ENCODE measurements at regions not wholly inside any gene's neighbourhood (a gene's known extent, or its start where the extent isn't known, plus 50 kb on each side); places are given as distances from the start of the nearest gene placed in this dataset.

DNA sequence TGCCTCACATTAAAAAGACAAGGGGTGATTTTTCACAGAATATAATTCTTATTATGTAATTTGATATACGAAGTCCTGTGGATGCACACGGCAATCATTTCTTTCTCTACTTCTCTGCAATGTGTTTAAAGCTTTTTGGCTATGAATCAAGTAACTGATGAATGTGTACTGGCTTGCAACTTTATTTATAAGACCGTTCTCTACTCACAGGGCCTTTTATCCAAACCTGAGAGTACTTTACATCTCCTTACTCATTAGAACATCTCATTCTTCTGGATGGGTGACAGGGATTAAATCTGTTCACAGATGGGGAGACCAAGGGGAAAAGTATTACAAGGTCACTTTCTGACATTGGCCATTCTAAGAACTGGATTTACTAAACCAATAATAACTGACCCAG is 215.8 kb upstream of the DIO2 start (continued):
- TF ChIP-seq, protein P1, sequence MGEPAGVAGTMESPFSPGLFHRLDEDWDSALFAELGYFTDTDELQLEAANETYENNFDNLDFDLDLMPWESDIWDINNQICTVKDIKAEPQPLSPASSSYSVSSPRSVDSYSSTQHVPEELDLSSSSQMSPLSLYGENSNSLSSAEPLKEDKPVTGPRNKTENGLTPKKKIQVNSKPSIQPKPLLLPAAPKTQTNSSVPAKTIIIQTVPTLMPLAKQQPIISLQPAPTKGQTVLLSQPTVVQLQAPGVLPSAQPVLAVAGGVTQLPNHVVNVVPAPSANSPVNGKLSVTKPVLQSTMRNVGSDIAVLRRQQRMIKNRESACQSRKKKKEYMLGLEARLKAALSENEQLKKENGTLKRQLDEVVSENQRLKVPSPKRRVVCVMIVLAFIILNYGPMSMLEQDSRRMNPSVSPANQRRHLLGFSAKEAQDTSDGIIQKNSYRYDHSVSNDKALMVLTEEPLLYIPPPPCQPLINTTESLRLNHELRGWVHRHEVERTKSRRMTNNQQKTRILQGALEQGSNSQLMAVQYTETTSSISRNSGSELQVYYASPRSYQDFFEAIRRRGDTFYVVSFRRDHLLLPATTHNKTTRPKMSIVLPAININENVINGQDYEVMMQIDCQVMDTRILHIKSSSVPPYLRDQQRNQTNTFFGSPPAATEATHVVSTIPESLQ (CRISPR knock-in tag; IDR thresholded peaks at IDR 0.05): no peak

DNA sequence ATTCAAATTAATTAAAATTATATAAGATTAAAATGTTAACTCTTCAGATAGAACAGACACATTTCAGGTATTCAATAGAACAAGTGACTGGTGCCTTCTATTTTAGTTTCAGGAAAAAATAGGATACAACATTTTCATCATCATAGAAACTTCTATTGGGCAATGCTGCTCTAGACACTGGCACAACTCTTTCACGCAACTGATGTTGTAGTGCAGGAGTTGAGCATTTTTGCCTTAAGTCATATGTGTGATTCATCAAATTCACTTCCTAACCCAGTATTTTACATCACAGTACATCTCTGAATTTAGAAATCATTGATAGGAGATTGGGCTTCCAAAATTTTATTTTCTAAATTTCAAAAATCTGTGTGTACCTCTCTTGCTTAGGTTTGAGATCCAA is 215.4 kb upstream of the DIO2 start:
- H3K4me3 Mint-ChIP-seq: no peak overlapping the region
- no peak for DNase-seq (ENCODE audit: low spot score)
- ChIA-PET POLR2A (no interaction called here), CTCF (no interaction called here)
- no peak for TF ChIP-seq NR2C2 (CRISPR knock-in tag; IDR thresholded peaks at IDR 0.05)
- TF ChIP-seq, protein P2, sequence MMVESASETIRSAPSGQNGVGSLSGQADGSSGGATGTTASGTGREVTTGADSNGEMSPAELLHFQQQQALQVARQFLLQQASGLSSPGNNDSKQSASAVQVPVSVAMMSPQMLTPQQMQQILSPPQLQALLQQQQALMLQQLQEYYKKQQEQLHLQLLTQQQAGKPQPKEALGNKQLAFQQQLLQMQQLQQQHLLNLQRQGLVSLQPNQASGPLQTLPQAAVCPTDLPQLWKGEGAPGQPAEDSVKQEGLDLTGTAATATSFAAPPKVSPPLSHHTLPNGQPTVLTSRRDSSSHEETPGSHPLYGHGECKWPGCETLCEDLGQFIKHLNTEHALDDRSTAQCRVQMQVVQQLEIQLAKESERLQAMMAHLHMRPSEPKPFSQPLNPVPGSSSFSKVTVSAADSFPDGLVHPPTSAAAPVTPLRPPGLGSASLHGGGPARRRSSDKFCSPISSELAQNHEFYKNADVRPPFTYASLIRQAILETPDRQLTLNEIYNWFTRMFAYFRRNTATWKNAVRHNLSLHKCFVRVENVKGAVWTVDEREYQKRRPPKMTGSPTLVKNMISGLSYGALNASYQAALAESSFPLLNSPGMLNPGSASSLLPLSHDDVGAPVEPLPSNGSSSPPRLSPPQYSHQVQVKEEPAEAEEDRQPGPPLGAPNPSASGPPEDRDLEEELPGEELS (CRISPR knock-in tag; IDR thresholded peaks at IDR 0.05): no peak
- no peak for TF ChIP-seq ETV6 (CRISPR knock-in tag; IDR thresholded peaks at IDR 0.05)
- TF ChIP-seq, protein P3, sequence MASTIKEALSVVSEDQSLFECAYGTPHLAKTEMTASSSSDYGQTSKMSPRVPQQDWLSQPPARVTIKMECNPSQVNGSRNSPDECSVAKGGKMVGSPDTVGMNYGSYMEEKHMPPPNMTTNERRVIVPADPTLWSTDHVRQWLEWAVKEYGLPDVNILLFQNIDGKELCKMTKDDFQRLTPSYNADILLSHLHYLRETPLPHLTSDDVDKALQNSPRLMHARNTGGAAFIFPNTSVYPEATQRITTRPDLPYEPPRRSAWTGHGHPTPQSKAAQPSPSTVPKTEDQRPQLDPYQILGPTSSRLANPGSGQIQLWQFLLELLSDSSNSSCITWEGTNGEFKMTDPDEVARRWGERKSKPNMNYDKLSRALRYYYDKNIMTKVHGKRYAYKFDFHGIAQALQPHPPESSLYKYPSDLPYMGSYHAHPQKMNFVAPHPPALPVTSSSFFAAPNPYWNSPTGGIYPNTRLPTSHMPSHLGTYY (CRISPR knock-in tag; IDR thresholded peaks at IDR 0.05): no peak
- TF ChIP-seq, protein P4, sequence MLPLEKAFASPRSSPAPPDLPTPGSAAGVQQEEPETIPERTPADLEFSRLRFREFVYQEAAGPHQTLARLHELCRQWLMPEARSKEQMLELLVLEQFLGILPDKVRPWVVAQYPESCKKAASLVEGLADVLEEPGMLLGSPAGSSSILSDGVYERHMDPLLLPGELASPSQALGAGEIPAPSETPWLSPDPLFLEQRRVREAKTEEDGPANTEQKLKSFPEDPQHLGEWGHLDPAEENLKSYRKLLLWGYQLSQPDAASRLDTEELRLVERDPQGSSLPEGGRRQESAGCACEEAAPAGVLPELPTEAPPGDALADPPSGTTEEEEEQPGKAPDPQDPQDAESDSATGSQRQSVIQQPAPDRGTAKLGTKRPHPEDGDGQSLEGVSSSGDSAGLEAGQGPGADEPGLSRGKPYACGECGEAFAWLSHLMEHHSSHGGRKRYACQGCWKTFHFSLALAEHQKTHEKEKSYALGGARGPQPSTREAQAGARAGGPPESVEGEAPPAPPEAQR (CRISPR knock-in tag; IDR thresholded peaks at IDR 0.05): no peak
- TF ChIP-seq TEAD1 (CRISPR knock-in tag; IDR thresholded peaks at IDR 0.05): no peak
- TF ChIP-seq FOXP1 (CRISPR knock-in tag; IDR thresholded peaks at IDR 0.05; ENCODE audit: borderline replicate concordance): no peak
- TF ChIP-seq, protein P5, sequence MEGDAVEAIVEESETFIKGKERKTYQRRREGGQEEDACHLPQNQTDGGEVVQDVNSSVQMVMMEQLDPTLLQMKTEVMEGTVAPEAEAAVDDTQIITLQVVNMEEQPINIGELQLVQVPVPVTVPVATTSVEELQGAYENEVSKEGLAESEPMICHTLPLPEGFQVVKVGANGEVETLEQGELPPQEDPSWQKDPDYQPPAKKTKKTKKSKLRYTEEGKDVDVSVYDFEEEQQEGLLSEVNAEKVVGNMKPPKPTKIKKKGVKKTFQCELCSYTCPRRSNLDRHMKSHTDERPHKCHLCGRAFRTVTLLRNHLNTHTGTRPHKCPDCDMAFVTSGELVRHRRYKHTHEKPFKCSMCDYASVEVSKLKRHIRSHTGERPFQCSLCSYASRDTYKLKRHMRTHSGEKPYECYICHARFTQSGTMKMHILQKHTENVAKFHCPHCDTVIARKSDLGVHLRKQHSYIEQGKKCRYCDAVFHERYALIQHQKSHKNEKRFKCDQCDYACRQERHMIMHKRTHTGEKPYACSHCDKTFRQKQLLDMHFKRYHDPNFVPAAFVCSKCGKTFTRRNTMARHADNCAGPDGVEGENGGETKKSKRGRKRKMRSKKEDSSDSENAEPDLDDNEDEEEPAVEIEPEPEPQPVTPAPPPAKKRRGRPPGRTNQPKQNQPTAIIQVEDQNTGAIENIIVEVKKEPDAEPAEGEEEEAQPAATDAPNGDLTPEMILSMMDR (IDR thresholded peaks at IDR 0.05): no peak
- TF ChIP-seq, protein P6, sequence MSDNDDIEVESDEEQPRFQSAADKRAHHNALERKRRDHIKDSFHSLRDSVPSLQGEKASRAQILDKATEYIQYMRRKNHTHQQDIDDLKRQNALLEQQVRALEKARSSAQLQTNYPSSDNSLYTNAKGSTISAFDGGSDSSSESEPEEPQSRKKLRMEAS (CRISPR knock-in tag; IDR thresholded peaks at IDR 0.05): no peak
- TF ChIP-seq NFYB (CRISPR knock-in tag; conservative IDR thresholded peaks at IDR 0.05; ENCODE audit: low read depth): no peak
- no peak for TF ChIP-seq SP1 (CRISPR knock-in tag; conservative IDR thresholded peaks at IDR 0.05)
- no peak for TF ChIP-seq PRRX2 (CRISPR knock-in tag; IDR thresholded peaks at IDR 0.05)
- no peak for TF ChIP-seq GRHL2 (CRISPR knock-in tag; IDR thresholded peaks at IDR 0.05; ENCODE audit: insufficient replicate concordance, severe bottlenecking)
- TF ChIP-seq, protein P7, sequence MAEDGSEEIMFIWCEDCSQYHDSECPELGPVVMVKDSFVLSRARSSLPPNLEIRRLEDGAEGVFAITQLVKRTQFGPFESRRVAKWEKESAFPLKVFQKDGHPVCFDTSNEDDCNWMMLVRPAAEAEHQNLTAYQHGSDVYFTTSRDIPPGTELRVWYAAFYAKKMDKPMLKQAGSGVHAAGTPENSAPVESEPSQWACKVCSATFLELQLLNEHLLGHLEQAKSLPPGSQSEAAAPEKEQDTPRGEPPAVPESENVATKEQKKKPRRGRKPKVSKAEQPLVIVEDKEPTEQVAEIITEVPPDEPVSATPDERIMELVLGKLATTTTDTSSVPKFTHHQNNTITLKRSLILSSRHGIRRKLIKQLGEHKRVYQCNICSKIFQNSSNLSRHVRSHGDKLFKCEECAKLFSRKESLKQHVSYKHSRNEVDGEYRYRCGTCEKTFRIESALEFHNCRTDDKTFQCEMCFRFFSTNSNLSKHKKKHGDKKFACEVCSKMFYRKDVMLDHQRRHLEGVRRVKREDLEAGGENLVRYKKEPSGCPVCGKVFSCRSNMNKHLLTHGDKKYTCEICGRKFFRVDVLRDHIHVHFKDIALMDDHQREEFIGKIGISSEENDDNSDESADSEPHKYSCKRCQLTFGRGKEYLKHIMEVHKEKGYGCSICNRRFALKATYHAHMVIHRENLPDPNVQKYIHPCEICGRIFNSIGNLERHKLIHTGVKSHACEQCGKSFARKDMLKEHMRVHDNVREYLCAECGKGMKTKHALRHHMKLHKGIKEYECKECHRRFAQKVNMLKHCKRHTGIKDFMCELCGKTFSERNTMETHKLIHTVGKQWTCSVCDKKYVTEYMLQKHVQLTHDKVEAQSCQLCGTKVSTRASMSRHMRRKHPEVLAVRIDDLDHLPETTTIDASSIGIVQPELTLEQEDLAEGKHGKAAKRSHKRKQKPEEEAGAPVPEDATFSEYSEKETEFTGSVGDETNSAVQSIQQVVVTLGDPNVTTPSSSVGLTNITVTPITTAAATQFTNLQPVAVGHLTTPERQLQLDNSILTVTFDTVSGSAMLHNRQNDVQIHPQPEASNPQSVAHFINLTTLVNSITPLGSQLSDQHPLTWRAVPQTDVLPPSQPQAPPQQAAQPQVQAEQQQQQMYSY (CRISPR knock-in tag; IDR thresholded peaks at IDR 0.05): no peak
- TF ChIP-seq, protein P8, sequence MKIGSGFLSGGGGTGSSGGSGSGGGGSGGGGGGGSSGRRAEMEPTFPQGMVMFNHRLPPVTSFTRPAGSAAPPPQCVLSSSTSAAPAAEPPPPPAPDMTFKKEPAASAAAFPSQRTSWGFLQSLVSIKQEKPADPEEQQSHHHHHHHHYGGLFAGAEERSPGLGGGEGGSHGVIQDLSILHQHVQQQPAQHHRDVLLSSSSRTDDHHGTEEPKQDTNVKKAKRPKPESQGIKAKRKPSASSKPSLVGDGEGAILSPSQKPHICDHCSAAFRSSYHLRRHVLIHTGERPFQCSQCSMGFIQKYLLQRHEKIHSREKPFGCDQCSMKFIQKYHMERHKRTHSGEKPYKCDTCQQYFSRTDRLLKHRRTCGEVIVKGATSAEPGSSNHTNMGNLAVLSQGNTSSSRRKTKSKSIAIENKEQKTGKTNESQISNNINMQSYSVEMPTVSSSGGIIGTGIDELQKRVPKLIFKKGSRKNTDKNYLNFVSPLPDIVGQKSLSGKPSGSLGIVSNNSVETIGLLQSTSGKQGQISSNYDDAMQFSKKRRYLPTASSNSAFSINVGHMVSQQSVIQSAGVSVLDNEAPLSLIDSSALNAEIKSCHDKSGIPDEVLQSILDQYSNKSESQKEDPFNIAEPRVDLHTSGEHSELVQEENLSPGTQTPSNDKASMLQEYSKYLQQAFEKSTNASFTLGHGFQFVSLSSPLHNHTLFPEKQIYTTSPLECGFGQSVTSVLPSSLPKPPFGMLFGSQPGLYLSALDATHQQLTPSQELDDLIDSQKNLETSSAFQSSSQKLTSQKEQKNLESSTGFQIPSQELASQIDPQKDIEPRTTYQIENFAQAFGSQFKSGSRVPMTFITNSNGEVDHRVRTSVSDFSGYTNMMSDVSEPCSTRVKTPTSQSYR (CRISPR knock-in tag; IDR thresholded peaks at IDR 0.05): no peak
- no peak for TF ChIP-seq ZNF317 (CRISPR knock-in tag; IDR thresholded peaks at IDR 0.05; ENCODE audit: borderline replicate concordance, low read depth)
- no peaks in the 10 kb centered on the region for H3K9me3 Mint-ChIP-seq
- ATAC-seq: no peak
- H3K36me3 Mint-ChIP-seq: no peaks in the 10 kb centered on the region
- H3K4me1 Mint-ChIP-seq: no peaks in the 10 kb centered on the region
- H3K27me3 Mint-ChIP-seq (ENCODE audit: low read depth): no peaks in the 10 kb centered on the region
- no peak overlapping the region for H3K27ac Mint-ChIP-seq
